Glutamatergic neuron (in vitro differentiated cells): ENCODE measurements at regions not wholly inside any gene's neighbourhood (a gene's known extent, or its start where the extent isn't known, plus 50 kb on each side); places are given as distances from the start of the nearest gene placed in this dataset.

Experiments used
- DNase-seq: peaks from one replicate; pipeline ENCODE4 v3.0.0; 2022
- H3K27ac Mint-ChIP-seq: one replicate; pipeline ENCODE4 v1.8.0; 2020; ENCODE audit warnings: mild to moderate bottlenecking, mixed read lengths, inconsistent platforms; ENCODE audit not compliant: unreplicated experiment
- H3K27me3 Mint-ChIP-seq: one replicate; pipeline ENCODE4 v1.8.0; 2020; ENCODE audit warnings: mild to moderate bottlenecking, moderate library complexity, mixed read lengths, inconsistent platforms; ENCODE audit not compliant: unreplicated experiment
- H3K36me3 Mint-ChIP-seq: one replicate; pipeline ENCODE4 v1.8.0; 2020; ENCODE audit warnings: mild to moderate bottlenecking, mixed read lengths, inconsistent platforms; ENCODE audit not compliant: unreplicated experiment
- H3K4me1 Mint-ChIP-seq: one replicate; pipeline ENCODE4 v1.8.0; 2020; ENCODE audit warnings: mild to moderate bottlenecking, low read depth, mixed read lengths, inconsistent platforms; ENCODE audit not compliant: unreplicated experiment
- H3K4me3 Mint-ChIP-seq: one replicate; pipeline ENCODE4 v1.8.0; 2020; ENCODE audit warnings: mild to moderate bottlenecking, mixed read lengths, inconsistent platforms; ENCODE audit not compliant: unreplicated experiment
- H3K9me3 Mint-ChIP-seq: one replicate; pipeline ENCODE4 v1.8.0; 2020; ENCODE audit warnings: mild to moderate bottlenecking, moderate library complexity, mixed read lengths, inconsistent platforms; ENCODE audit not compliant: unreplicated experiment
- CTCF ChIP-seq: fragments of 200-600 bp; sonication (generic); IDR thresholded peaks from one replicate; pipeline ENCODE4 v1.5.0; 2021; ENCODE audit not compliant: partially characterized antibody, unreplicated experiment

- H3K4me3 Mint-ChIP-seq: no peak overlapping the region
- peaks cover 36% of the 10 kb centered on the region for H3K9me3 Mint-ChIP-seq
- no peaks in the 10 kb centered on the region for H3K4me1 Mint-ChIP-seq
- peaks cover 26% of the 10 kb centered on the region for H3K36me3 Mint-ChIP-seq
- no peak overlapping the region for H3K27ac Mint-ChIP-seq
- DNase-seq: no peak
- TF ChIP-seq CTCF: no peak
- H3K27me3 Mint-ChIP-seq: peaks cover 2% of the 10 kb centered on the region
Observed at GRCh38 chr22:47291565-47292495, 529.4 kb downstream of the TBC1D22A start.

GRCh38 chr22:47290706-47291430 lies 528.4 kb downstream of the TBC1D22A start:
- Mint-ChIP-seq H3K9me3 (peaks cover 33% of the 10 kb centered on the region), H3K4me3 (no peak overlapping the region), H3K27me3 (peaks cover 2% of the 10 kb centered on the region), H3K36me3 (peaks cover 18% of the 10 kb centered on the region), H3K4me1 (no peaks in the 10 kb centered on the region), H3K27ac (no peak overlapping the region)
- TF ChIP-seq CTCF: no peak
- DNase-seq: no peak

DNA sequence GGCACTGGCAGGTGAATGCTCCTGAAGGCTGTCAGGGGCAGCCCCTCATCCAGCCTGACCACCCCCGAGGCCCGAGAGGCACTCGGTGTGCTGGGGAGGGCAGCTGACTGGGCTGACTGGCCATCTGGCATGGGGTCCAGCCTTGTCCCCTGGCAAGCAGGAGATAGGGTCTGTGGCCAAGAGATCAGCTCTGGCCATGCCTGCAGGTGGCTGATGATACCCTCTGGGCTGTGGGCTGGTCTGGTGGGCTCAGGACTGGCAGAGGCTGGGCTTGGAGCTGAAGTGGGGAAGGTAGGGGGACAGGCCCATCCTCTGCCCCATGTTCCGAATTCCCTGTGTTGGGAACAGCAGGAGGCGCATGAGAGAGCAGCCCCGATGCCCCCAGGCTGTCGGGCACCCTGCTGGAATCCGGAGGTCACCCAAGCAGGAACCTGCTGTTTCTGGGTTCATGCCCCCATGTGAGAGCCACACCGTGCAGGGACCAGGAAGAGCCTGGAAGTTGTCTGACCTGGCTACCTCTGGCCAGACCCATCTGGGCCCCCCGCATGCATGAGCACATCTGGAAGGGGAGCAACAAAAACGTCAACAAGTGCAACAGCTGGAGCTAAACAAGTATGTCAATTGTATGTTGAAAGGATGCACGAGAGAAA lies 527.0 kb downstream of the TBC1D22A start:
- no peak for DNase-seq
- peaks cover 6% of the 10 kb centered on the region for H3K27me3 Mint-ChIP-seq
- H3K27ac Mint-ChIP-seq: no peak overlapping the region
- peaks cover 38% of the 10 kb centered on the region for H3K9me3 Mint-ChIP-seq
- peaks cover 15% of the 10 kb centered on the region for H3K36me3 Mint-ChIP-seq
- no peak overlapping the region for H3K4me3 Mint-ChIP-seq
- TF ChIP-seq CTCF: no peak
- H3K4me1 Mint-ChIP-seq: no peaks in the 10 kb centered on the region

DNA sequence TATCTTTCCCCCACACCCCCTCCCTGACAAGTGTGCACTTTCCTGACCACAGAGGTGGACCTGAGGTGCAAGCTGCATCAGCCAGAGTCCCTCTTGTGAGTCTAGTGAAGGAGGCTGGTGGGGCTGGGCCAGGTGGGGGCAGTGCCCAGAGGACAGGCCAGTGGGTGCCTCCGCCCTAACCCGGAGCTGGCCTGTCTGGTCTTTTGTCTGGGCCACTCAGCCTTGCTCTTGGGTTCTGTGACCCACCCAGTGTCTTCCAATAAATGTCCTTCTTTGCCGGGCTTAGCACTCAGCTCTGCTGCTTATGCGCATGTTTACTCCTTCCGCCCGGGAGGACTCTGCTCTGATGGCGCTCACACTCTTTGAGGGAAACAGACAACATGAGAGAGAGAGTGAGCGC lies 526.2 kb downstream of the TBC1D22A start:
- peaks cover 13% of the 10 kb centered on the region for H3K36me3 Mint-ChIP-seq
- DNase-seq: no peak
- H3K9me3 Mint-ChIP-seq: peaks cover 34% of the 10 kb centered on the region
- no peak overlapping the region for H3K27ac Mint-ChIP-seq
- H3K27me3 Mint-ChIP-seq: peaks cover 7% of the 10 kb centered on the region
- TF ChIP-seq CTCF: no peak
- H3K4me3 Mint-ChIP-seq: no peak overlapping the region
- H3K4me1 Mint-ChIP-seq: no peaks in the 10 kb centered on the region

GRCh38 chr22:47287516-47287915 lies 525.1 kb downstream of the TBC1D22A start:
- peaks cover 9% of the 10 kb centered on the region for H3K36me3 Mint-ChIP-seq
- H3K27ac Mint-ChIP-seq: no peak overlapping the region
- no peak overlapping the region for H3K4me3 Mint-ChIP-seq
- peaks cover 29% of the 10 kb centered on the region for H3K9me3 Mint-ChIP-seq
- H3K27me3 Mint-ChIP-seq: peaks cover 7% of the 10 kb centered on the region
- no peak for DNase-seq
- no peak for TF ChIP-seq CTCF
- no peaks in the 10 kb centered on the region for H3K4me1 Mint-ChIP-seq
